ENCODE measurements at regions not wholly inside any gene's neighbourhood (a gene's known extent, or its start where the extent isn't known, plus 50 kb on each side); places are given as distances from the start of the nearest gene placed in this dataset.

GRCh38 chr12:58253663-58254062 lies 312.3 kb downstream of the ATP23 start:
- Histone ChIP-seq H3K18ac (ENCODE audit: low read depth, low read length) (no peak overlapping the region), H2BK120ac (ENCODE audit: low read depth, low read length) (no peak overlapping the region), H4K8ac (ENCODE audit: low read depth in 2 of 2, low read length in 2 of 2) (no peak overlapping the region), H3K14ac (replicated peaks; ENCODE audit: low read depth, low read length) (no peak overlapping the region), H3K79me1 (ENCODE audit: low read depth in 1 of 2, low read length in 2 of 2) (no peaks in the 10 kb centered on the region), H2AK9ac (replicated peaks; ENCODE audit: low read depth, low read length, poor library complexity) (no peak overlapping the region), H2BK5ac (ENCODE audit: low read depth, low read length, poor library complexity, severe bottlenecking) (no peak overlapping the region), H3K9me1 (ENCODE audit: insufficient read depth, low read length) (no peaks in the 10 kb centered on the region), H3K27ac (ENCODE audit: insufficient read depth, low read length) (no peak overlapping the region), H3K36me3 (ENCODE audit: control insufficient read depth, insufficient read depth, low read length) (no peaks in the 10 kb centered on the region), H3K4me3 (ENCODE audit: insufficient read depth, low read depth, low read length) (no peak overlapping the region), H4K91ac (ENCODE audit: insufficient read depth, low read depth, low read length) (no peak overlapping the region), H3K4me1 (ENCODE audit: control insufficient read depth, insufficient read depth, low read length) (no peaks in the 10 kb centered on the region), H4K20me1 (ENCODE audit: insufficient read depth, low read length) (no peaks in the 10 kb centered on the region), H3K4ac (ENCODE audit: low read depth, low read length) (no peak overlapping the region), H3K9me3 (ENCODE audit: control insufficient read depth, insufficient read depth, low read length) (no peaks in the 10 kb centered on the region), H2BK15ac (ENCODE audit: low read depth, low read length) (no peak overlapping the region), H2AK5ac (ENCODE audit: low read depth, low read length) (no peak overlapping the region), H3K4me2 (ENCODE audit: low read depth, low read length) (no peak overlapping the region), H3K27me3 (ENCODE audit: control insufficient read depth, insufficient read depth, low read length) (no peaks in the 10 kb centered on the region; the same call in 1 of the 2 replicates), H3K56ac (ENCODE audit: extremely low read depth, insufficient read depth, low read length) (no peak overlapping the region), H2AFZ (replicated peaks; ENCODE audit: low read length, poor library complexity) (no peak overlapping the region), H3K9ac (ENCODE audit: low read depth, low read length) (no peak overlapping the region), H3K23ac (ENCODE audit: low read depth, low read length) (no peak overlapping the region), H4K5ac (ENCODE audit: low read depth, low read length) (no peak overlapping the region), H2BK20ac (ENCODE audit: low read depth, low read length) (no peak overlapping the region)
- intact Hi-C loops (cut with micrococcal nuclease) (no loop called here), in situ Hi-C loops (cut with MboI; ENCODE audit: low sequenced_read_pairs) (no loop called here), dilution Hi-C loops (cut with HindIII; ENCODE audit: low sequenced_read_pairs, unreplicated experiment) (no loop called here)
- TF ChIP-seq, protein P1, sequence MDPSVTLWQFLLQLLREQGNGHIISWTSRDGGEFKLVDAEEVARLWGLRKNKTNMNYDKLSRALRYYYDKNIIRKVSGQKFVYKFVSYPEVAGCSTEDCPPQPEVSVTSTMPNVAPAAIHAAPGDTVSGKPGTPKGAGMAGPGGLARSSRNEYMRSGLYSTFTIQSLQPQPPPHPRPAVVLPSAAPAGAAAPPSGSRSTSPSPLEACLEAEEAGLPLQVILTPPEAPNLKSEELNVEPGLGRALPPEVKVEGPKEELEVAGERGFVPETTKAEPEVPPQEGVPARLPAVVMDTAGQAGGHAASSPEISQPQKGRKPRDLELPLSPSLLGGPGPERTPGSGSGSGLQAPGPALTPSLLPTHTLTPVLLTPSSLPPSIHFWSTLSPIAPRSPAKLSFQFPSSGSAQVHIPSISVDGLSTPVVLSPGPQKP (IDR thresholded peaks at IDR 0.05; ENCODE audit: borderline replicate concordance, low read depth, low read length), result no peak
- TF ChIP-seq RFX5 (IDR thresholded peaks at IDR 0.05; ENCODE audit: low read depth, low read length) (no peak), RAD21 (IDR thresholded peaks at IDR 0.05; ENCODE audit: low read length) (no peak), MAFK (IDR thresholded peaks at IDR 0.05; ENCODE audit: low read depth, low read length) (no peak), CHD1 (IDR thresholded peaks at IDR 0.05; ENCODE audit: low read depth, low read length) (no peak), BHLHE40 (IDR thresholded peaks at IDR 0.05; ENCODE audit: low read depth, low read length) (no peak), SMC3 (IDR thresholded peaks at IDR 0.05; ENCODE audit: low read depth, low read length) (no peak), RCOR1 (IDR thresholded peaks at IDR 0.05; ENCODE audit: insufficient replicate concordance, low read length) (no peak), MXI1 (IDR thresholded peaks at IDR 0.05; ENCODE audit: borderline replicate concordance, low read depth, low read length) (no peak), CEBPB (IDR thresholded peaks at IDR 0.05; ENCODE audit: low read depth, low read length) (no peak), CTCF (conservative IDR thresholded peaks at IDR 0.05; ENCODE audit: low read depth, low read length) (no peak), FOS (IDR thresholded peaks at IDR 0.05; ENCODE audit: low read depth, low read length) (no peak), USF2 (IDR thresholded peaks at IDR 0.05; ENCODE audit: low read depth, low read length) (no peak), MAZ (IDR thresholded peaks at IDR 0.05; ENCODE audit: borderline replicate concordance, low read depth, low read length) (no peak), NFE2L2 (IDR thresholded peaks at IDR 0.05; ENCODE audit: low read depth, low read length) (no peak), POLR2A (IDR thresholded peaks at IDR 0.05; ENCODE audit: low read depth, low read length) (no peak)
- no CpG with 5 or more reads among the region's 1 CpG for WGBS, 2 experiments (ENCODE audit: extremely low coverage in 2 of 2, insufficient read length in 1 of 2)
- DNase-seq (no peak), ATAC-seq (ENCODE audit: low read depth) (no peak)
- BruUV-seq (replicated peaks), result no TSS peak
- CTCF ChIA-PET, result interaction anchor here (0.5 kb wide), 1 partner anchor 25 kb away, joined by 4 read pairs; no protein-coding TSS in a partner anchor
- POLR2A ChIA-PET (ENCODE audit: unreplicated experiment), result no interaction called here
